ENCODE measurements at regions not wholly inside any gene's neighbourhood (a gene's known extent, or its start where the extent isn't known, plus 50 kb on each side); places are given as distances from the start of the nearest gene placed in this dataset.

DNA sequence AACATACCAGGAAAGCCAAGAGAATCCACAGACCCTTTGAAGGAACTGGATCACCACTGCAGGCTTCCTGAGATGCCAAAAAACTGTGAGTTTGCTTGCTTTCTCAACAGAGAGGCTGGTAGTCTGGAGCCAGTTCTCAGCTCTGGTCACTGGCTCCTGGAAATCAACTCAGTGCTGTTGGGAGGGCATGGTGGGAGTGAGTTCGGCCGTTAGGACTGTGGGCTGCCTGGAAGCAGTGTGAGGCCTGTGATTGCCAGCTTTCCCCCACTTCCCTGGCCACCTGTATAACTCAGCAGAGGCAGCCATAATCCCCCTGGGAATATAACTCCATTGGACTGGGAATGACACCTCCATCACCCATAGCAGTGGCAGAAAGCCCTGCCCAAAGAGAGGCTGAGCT lies 122.0 kb upstream of the FSTL5 start:
- TF ChIP-seq, protein P1, sequence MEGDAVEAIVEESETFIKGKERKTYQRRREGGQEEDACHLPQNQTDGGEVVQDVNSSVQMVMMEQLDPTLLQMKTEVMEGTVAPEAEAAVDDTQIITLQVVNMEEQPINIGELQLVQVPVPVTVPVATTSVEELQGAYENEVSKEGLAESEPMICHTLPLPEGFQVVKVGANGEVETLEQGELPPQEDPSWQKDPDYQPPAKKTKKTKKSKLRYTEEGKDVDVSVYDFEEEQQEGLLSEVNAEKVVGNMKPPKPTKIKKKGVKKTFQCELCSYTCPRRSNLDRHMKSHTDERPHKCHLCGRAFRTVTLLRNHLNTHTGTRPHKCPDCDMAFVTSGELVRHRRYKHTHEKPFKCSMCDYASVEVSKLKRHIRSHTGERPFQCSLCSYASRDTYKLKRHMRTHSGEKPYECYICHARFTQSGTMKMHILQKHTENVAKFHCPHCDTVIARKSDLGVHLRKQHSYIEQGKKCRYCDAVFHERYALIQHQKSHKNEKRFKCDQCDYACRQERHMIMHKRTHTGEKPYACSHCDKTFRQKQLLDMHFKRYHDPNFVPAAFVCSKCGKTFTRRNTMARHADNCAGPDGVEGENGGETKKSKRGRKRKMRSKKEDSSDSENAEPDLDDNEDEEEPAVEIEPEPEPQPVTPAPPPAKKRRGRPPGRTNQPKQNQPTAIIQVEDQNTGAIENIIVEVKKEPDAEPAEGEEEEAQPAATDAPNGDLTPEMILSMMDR (IDR thresholded peaks at IDR 0.05), result no peak
- no peak for TF ChIP-seq POLR2A (IDR thresholded peaks at IDR 0.05)
